ENCODE measurements at regions not wholly inside any gene's neighbourhood (a gene's known extent, or its start where the extent isn't known, plus 50 kb on each side); places are given as distances from the start of the nearest gene placed in this dataset.
"Not testable (repeated sequence)": the region's sequence is repeated elsewhere in the genome, so short reads cannot be mapped to it uniquely, and the experiment has no call there.

DNA sequence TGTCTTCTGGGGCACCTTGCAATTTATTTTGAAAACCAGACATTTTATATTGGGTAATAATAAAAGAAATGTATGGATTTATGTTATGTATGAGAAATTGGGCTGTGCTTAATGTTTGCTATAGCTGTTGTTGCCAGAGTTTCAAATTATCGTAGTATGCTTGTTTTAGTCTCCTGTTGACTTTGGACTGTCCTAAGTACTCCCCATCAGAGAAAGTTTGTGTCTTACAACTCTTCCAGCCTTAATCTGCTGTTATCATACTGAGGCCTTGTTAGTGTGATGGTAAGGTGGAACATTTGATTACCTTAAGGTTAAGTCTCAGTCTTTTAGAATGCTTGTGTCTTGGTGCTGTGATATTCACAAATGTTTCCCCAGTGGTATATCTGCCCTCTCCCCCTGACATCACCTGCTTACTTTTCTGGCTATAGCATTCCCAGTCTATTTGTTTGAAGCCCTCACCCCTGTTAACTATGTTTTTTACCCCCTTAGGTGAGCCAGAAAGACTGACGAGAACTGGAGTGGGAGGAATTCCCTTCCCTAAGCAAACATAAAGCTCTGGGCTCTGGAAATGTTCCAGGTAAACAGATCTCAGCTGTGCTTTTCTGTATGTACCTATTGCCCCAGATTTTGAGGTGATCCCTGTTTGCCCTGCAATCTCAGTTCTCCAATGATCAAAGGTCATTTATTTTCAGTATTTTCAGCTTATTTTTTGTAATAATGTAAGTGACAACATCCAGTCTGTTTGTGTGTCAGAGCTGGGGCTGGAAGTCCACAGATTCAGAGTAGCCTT lies 581.1 kb upstream of the CITED2 start:
- Histone ChIP-seq H3K9me3 (peaks cover 0 to 8% (median 0%) of the 10 kb centered on the region in 3 donors), H3K27ac (no peak overlapping the region), H3K36me3 (no peaks in the 10 kb centered on the region), H3K4me3 (no peak overlapping the region), H3K4me1 (no peaks in the 10 kb centered on the region), H3K27me3 (no peaks in the 10 kb centered on the region)
- TF ChIP-seq POLR2AphosphoS5 (IDR thresholded peaks at IDR 0.05) = no peak
- TF ChIP-seq POLR2A (IDR thresholded peaks at IDR 0.05) = no peak
- TF ChIP-seq CTCF (IDR thresholded peaks at IDR 0.05) = no peak
- TF ChIP-seq EP300 (IDR thresholded peaks at IDR 0.05) = no peak
- ATAC-seq = no peak
- WGBS, 2 donors (ENCODE audit: low coverage in 1 of 2) = 91% methylated on average over 2 of the region's 2 CpGs; no CpG with 5 or more reads in 1 of the 2 donors

DNA sequence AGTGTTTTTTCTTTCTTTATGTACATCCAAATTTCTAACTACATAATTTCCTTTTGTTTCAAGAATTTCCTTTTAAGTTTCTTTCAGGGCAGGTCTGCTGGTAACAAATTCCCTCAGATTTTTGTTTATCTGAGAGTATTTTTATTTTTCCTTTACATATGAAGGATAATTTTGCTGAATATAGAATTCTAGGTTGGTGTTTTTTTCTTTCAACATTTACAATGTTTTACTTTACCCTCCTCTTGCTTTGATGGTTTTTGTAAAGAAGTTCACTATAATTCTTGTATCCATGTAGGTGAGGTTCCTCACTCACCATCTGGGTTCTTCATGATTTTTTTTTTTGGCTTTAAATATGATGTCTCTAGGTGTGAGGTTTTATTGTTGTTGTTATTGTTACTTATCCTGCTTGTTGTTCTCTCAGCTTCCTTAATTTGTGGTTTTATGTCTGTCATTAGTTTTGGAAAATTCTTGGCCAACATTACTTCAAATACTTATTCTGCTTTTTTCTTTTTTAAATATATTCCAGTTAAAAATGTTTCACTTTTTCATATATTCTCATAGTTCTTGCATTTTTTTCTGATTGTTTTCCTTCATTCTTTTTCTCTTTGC lies 580.1 kb upstream of the CITED2 start:
- no peak overlapping the region for H3K27ac ChIP-seq

DNA sequence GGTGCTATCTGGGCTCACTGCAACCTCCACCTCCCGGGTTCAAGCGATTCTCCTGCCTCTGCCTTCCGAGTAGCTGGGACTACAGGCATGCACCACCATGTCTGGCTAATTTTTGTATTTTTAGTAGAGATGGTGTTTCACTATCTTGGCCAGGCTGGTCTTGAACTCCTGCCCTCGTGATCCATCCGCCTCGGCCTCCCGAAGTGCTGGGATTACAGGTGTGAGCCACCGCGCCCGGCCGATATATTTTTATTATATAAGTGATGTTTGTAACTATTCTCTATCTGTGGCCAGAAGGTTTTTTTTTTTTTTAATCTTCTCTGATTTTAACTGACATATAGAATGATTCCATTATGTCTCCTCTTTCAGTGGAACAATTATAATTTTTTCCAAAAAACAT lies 579.3 kb upstream of the CITED2 start:
- not testable (repeated sequence) for H3K36me3 ChIP-seq

More for the DNA sequence above, 580.1 kb upstream of the CITED2 start:
- ATAC-seq = no peak
- H3K36me3 ChIP-seq = no peaks in the 10 kb centered on the region
- H3K9me3 ChIP-seq = peaks cover 0 to 13% (median 0%) of the 10 kb centered on the region in 3 donors
- TF ChIP-seq CTCF (IDR thresholded peaks at IDR 0.05) (no peak), EP300 (IDR thresholded peaks at IDR 0.05) (no peak), POLR2A (IDR thresholded peaks at IDR 0.05) (no peak), POLR2AphosphoS5 (IDR thresholded peaks at IDR 0.05) (no peak)
- no peaks in the 10 kb centered on the region for H3K27me3 ChIP-seq
- no peak overlapping the region for H3K4me3 ChIP-seq
- H3K4me1 ChIP-seq = no peaks in the 10 kb centered on the region

DNA sequence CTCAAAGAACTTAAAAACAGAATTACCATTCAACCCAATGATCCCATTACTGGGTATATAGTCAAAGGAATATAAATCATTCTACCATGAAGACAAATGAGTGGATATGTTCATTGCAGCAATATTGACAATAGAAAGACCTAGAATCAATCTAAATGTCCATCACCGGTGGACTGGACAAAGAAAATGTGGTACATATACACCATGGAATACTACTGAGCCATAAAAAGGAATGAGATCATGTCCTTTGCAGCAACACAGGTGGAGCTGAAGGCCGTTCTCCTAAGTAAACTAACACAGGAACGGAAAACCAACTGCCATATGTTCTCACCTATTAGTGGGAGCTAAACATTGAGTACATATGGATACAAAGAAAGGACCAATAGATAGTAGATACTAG lies 576.7 kb upstream of the CITED2 start:
- no peaks in the 10 kb centered on the region for H3K36me3 ChIP-seq
- no peaks in the 10 kb centered on the region for H3K4me1 ChIP-seq
- TF ChIP-seq POLR2AphosphoS5 (IDR thresholded peaks at IDR 0.05) (no peak), CTCF (IDR thresholded peaks at IDR 0.05) (no peak), POLR2A (IDR thresholded peaks at IDR 0.05) (no peak), EP300 (IDR thresholded peaks at IDR 0.05) (no peak)
- H3K27me3 ChIP-seq = no peaks in the 10 kb centered on the region
- H3K4me3 ChIP-seq = no peak overlapping the region
- no peak overlapping the region for H3K27ac ChIP-seq
- H3K9me3 ChIP-seq = peaks cover 0 to 15% (median 0%) of the 10 kb centered on the region in 3 donors
- 67 to 70% methylated on average over 3 of the region's 3 CpGs for WGBS, 2 donors (ENCODE audit: low coverage in 1 of 2)
- no peak for ATAC-seq

More for the DNA sequence above, 579.3 kb upstream of the CITED2 start:
- not testable (repeated sequence) for H3K27ac ChIP-seq, ATAC-seq, H3K4me1 ChIP-seq, H3K27me3 ChIP-seq, H3K4me3 ChIP-seq
- WGBS, 2 donors (ENCODE audit: low coverage in 1 of 2) = 96 to 100% methylated on average over 7 to 9 of the region's 11 CpGs
- peaks cover 0 to 15% (median 0%) of the 10 kb centered on the region in 3 donors for H3K9me3 ChIP-seq

GRCh38 chr6:139944976-139945375 lies 570.5 kb upstream of the CITED2 start:
- Histone ChIP-seq H3K9me3 (peaks cover 0 to 7% (median 0%) of the 10 kb centered on the region in 3 donors), H3K4me1 (no peaks in the 10 kb centered on the region), H3K36me3 (no peaks in the 10 kb centered on the region), H3K27me3 (no peaks in the 10 kb centered on the region), H3K4me3 (no peak overlapping the region), H3K27ac (no peak overlapping the region)
- 75 to 86% methylated on average over 1 to 2 of the region's 2 CpGs for WGBS, 2 donors (ENCODE audit: low coverage in 1 of 2)
- no peak for TF ChIP-seq EP300 (IDR thresholded peaks at IDR 0.05)
- TF ChIP-seq POLR2AphosphoS5 (IDR thresholded peaks at IDR 0.05) = no peak
- no peak for TF ChIP-seq POLR2A (IDR thresholded peaks at IDR 0.05)
- no peak for TF ChIP-seq CTCF (IDR thresholded peaks at IDR 0.05)
- ATAC-seq = no peak
